Endothelial cell of umbilical vein (primary cell): ENCODE measurements at regions not wholly inside any gene's neighbourhood (a gene's known extent, or its start where the extent isn't known, plus 50 kb on each side); places are given as distances from the start of the nearest gene placed in this dataset.

Experiments
- BruUV-seq: library from RNA; stranded (reverse); fragments of 400-500 nt; replicated peaks from 2 replicates; lab custom pipeline; 2021; lab: Mats Ljungman, UMichigan
- CTCF ChIA-PET: fragments of 300-600, 350-600 bp; sonication (Branson Sonifier 250); formaldehyde crosslinking; loops from one replicate; lab custom pipeline; 2021; ENCODE audit warnings: antibody characterized with exemption, inconsistent platforms; lab: Charles Lee
- POLR2A ChIA-PET: fragments of 300-600, 350-600 bp; sonication (Branson Sonifier 250); formaldehyde crosslinking; loops from one replicate; lab custom pipeline; 2021; ENCODE audit warnings: antibody characterized with exemption, inconsistent platforms; lab: Charles Lee
- DNase-seq: peaks from one replicate; pipeline ENCODE4 v3.0.0-alpha.2; 2011; ENCODE audit warnings: low read depth, low spot score
- FAIRE-seq: peaks from 2 replicates; lab custom pipeline; 2011; peaks lifted over from hg19 to GRCh38; lab: Jason Lieb, UNC
- H2AFZ ChIP-seq: 2 replicates; pipeline ENCODE4 v1.6.0; 2012; ENCODE audit warnings: low read depth, low read length, control low read depth, inconsistent platforms
- H3K27ac ChIP-seq: 2 replicates; pipeline ENCODE4 v1.5.1; 2011; ENCODE audit warnings: low read depth, mild to moderate bottlenecking, control low read depth, low read length, moderate library complexity; ENCODE audit not compliant: insufficient read depth
- H3K27me3 ChIP-seq, 2 experiments: 2 replicates each; pipeline versions ENCODE4 v1.6.0 to v1.6.1; 2011; ENCODE audit warnings: low read length in 2 of 2, mixed read lengths in 1 of 2; ENCODE audit not compliant: control insufficient read depth in 2 of 2, insufficient read depth in 2 of 2
- H3K36me3 ChIP-seq, 2 experiments: 2 replicates in 1 of 2; 3 replicates in 1 of 2; pipeline ENCODE4 v1.5.1; 2011; ENCODE audit warnings: low read length in 2 of 2, mild to moderate bottlenecking in 1 of 2, moderate library complexity in 1 of 2; ENCODE audit not compliant: control insufficient read depth in 2 of 2, insufficient read depth in 2 of 2; ENCODE audit errors: extremely low read depth in 1 of 2
- H3K4me1 ChIP-seq: 3 replicates; pipeline ENCODE4 v1.5.1; 2011; ENCODE audit warnings: mild to moderate bottlenecking, low read length; ENCODE audit not compliant: control insufficient read depth, insufficient read depth; ENCODE audit errors: extremely low read depth
- H3K4me2 ChIP-seq: 2 replicates; pipeline ENCODE4 v1.6.1; 2011; ENCODE audit warnings: low read length, control low read depth, mixed read lengths; ENCODE audit not compliant: insufficient read depth
- H3K4me3 ChIP-seq, 3 experiments: fragments of 200-600 bp in 1 of 3; sonication (generic), shearing (Covaris generic) in 1 of 3; replicated peaks in 1 of 3; 2 replicates each; pipeline ENCODE4 v1.5.1; 2011 to 2016; ENCODE audit warnings: control low read depth in 3 of 3, low read length in 3 of 3, mild to moderate bottlenecking in 2 of 3, inconsistent platforms in 1 of 3, low read depth in 1 of 3, moderate library complexity in 1 of 3; ENCODE audit not compliant: insufficient read depth in 1 of 3
- H3K79me2 ChIP-seq: 2 replicates; pipeline ENCODE4 v1.6.0; 2012; ENCODE audit warnings: low read length, inconsistent platforms; ENCODE audit not compliant: control insufficient read depth, insufficient read depth
- H3K9ac ChIP-seq: replicated peaks from 2 replicates; pipeline ENCODE3; 2011; ENCODE audit warnings: low read length, control low read depth; ENCODE audit not compliant: insufficient read depth; ENCODE audit errors: extremely low read depth
- H3K9me1 ChIP-seq: replicated peaks from 3 replicates; pipeline ENCODE4 v1.6.0; 2011; ENCODE audit warnings: mild to moderate bottlenecking, low read length; ENCODE audit not compliant: control insufficient read depth, insufficient read depth; ENCODE audit errors: extremely low read depth
- H3K9me3 ChIP-seq: replicated peaks from 2 replicates; pipeline ENCODE4 v1.5.1; 2012; ENCODE audit warnings: low read length, inconsistent platforms; ENCODE audit not compliant: control insufficient read depth, insufficient read depth
- H4K20me1 ChIP-seq: replicated peaks from 2 replicates; pipeline ENCODE3; 2011; ENCODE audit warnings: mild to moderate bottlenecking, low read length; ENCODE audit not compliant: control insufficient read depth, insufficient read depth; ENCODE audit errors: extremely low read depth
- EZH2 ChIP-seq: IDR thresholded peaks from 2 replicates; pipeline ENCODE4 v1.6.1; 2012; ENCODE audit warnings: borderline replicate concordance, low read depth, mild to moderate bottlenecking, moderate library complexity, low read length, inconsistent platforms; ENCODE audit not compliant: severe bottlenecking
- FOS ChIP-seq: IDR thresholded peaks from 2 replicates; pipeline ENCODE4 v1.6.1; 2011; ENCODE audit warnings: mild to moderate bottlenecking, low read length, moderate library complexity, borderline replicate concordance; ENCODE audit not compliant: insufficient read depth
- GATA2 ChIP-seq: IDR thresholded peaks from 2 replicates; pipeline ENCODE4 v1.7.0; 2011; ENCODE audit warnings: low read depth, mild to moderate bottlenecking, moderate library complexity, mixed read lengths, low read length; ENCODE audit not compliant: insufficient read length, insufficient read depth
- JUN ChIP-seq: IDR thresholded peaks from 2 replicates; pipeline ENCODE4 v1.6.1; 2011; ENCODE audit warnings: borderline replicate concordance, low read depth; ENCODE audit not compliant: insufficient read length, insufficient read depth
- MYC ChIP-seq: IDR thresholded peaks from one replicate; pipeline ENCODE4 v1.6.1; 2011; ENCODE audit warnings: mild to moderate bottlenecking, low read depth, low read length
- POLR2A ChIP-seq: IDR thresholded peaks from 2 replicates; pipeline ENCODE4 v1.6.1; 2012; ENCODE audit warnings: low read depth, mild to moderate bottlenecking, control low read depth, low read length
- POLR2AphosphoS5 ChIP-seq: IDR thresholded peaks from 2 replicates; pipeline ENCODE4 v1.6.1; 2012; ENCODE audit warnings: low read depth, mild to moderate bottlenecking, control low read depth, low read length, moderate library complexity; ENCODE audit not compliant: insufficient read depth
- dilution Hi-C: fragments of 300-500 bp; cut with MboI; formaldehyde crosslinking; loops from one replicate; pipeline ENCODE4 v1.15.0; 2019; ENCODE audit warnings: low sequenced_read_pairs; ENCODE audit not compliant: extremely low pct_ligation_motif_present
- intact Hi-C: fragments of 100-400 bp; cut with micrococcal nuclease; formaldehyde crosslinking; loops from one replicate; pipeline ENCODE4 v1.10.0; 2022
- TF ChIP-seq, protein P1 (sequence below): IDR thresholded peaks from 2 replicates; pipeline ENCODE4 v1.6.1; 2011; ENCODE audit not compliant: insufficient read depth, insufficient read length
- TF ChIP-seq, protein P2 (sequence below), 2 donors: IDR thresholded peaks; 1 replicate in 1 of 2; 2 replicates in 1 of 2; pipeline ENCODE4 v1.5.1; 2011; ENCODE audit warnings: low read length in 2 of 2, mild to moderate bottlenecking in 2 of 2, moderate library complexity in 2 of 2, control low read depth in 1 of 2, inconsistent platforms in 1 of 2, low read depth in 1 of 2; ENCODE audit not compliant: insufficient read depth in 1 of 2; ENCODE audit errors: extremely low read depth in 1 of 2

DNA sequence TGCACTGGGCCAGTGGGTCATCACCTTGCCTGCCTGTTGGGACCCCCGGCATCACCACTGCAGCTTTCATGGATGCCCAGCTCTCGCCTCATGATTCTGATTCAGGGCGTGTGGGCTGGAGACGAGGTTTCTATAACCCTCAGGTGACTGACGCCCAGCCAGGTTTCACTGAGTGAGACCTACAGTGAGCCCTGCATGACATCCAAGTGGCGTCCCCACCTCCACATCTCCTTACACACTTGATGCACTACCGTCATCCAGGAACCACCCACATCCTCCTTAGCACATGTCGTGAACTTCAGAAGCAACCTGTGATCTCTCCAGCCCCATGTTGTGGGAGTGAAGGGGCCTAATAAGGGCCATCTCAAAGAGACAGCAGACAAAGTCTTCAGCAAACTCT lies 257.5 kb downstream of the CTTN start:
- H3K36me3 ChIP-seq: no peaks in the 10 kb centered on the region
- no peak overlapping the region for H3K27ac ChIP-seq
- H3K4me1 ChIP-seq: no peaks in the 10 kb centered on the region
- no peaks in the 10 kb centered on the region for H4K20me1 ChIP-seq
- dilution Hi-C loops (no loop called here), intact Hi-C loops (no loop called here)
- H3K4me2 ChIP-seq: no peak overlapping the region
- ChIA-PET CTCF (no interaction called here), POLR2A (no interaction called here)
- H3K79me2 ChIP-seq: no peaks in the 10 kb centered on the region
- no peak overlapping the region for H2AFZ ChIP-seq
- DNase-seq (no peak), FAIRE-seq (no peak)
- H3K4me3 ChIP-seq: no peak overlapping the region
- H3K9me3 ChIP-seq: no peaks in the 10 kb centered on the region
- H3K9me1 ChIP-seq: no peaks in the 10 kb centered on the region
- peaks cover 0 to under 1% of the 10 kb centered on the region in 2 experiments for H3K27me3 ChIP-seq
- BruUV-seq: no TSS peak
- H3K9ac ChIP-seq: no peak overlapping the region
- TF ChIP-seq, protein P1, sequence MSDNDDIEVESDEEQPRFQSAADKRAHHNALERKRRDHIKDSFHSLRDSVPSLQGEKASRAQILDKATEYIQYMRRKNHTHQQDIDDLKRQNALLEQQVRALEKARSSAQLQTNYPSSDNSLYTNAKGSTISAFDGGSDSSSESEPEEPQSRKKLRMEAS: no peak
- TF ChIP-seq GATA2 (no peak), JUN (no peak), POLR2A (no peak), MYC (no peak), POLR2AphosphoS5 (no peak), FOS (no peak), EZH2 (no peak)
- TF ChIP-seq, protein P2, sequence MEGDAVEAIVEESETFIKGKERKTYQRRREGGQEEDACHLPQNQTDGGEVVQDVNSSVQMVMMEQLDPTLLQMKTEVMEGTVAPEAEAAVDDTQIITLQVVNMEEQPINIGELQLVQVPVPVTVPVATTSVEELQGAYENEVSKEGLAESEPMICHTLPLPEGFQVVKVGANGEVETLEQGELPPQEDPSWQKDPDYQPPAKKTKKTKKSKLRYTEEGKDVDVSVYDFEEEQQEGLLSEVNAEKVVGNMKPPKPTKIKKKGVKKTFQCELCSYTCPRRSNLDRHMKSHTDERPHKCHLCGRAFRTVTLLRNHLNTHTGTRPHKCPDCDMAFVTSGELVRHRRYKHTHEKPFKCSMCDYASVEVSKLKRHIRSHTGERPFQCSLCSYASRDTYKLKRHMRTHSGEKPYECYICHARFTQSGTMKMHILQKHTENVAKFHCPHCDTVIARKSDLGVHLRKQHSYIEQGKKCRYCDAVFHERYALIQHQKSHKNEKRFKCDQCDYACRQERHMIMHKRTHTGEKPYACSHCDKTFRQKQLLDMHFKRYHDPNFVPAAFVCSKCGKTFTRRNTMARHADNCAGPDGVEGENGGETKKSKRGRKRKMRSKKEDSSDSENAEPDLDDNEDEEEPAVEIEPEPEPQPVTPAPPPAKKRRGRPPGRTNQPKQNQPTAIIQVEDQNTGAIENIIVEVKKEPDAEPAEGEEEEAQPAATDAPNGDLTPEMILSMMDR (IDR thresholded peaks at IDR 0.05; ENCODE audit: extremely low read depth in 1 of 2, insufficient read depth in 1 of 2, low read depth in 1 of 2, low read length in 2 of 2): no peak
